ENCODE measurements at regions not wholly inside any gene's neighbourhood (a gene's known extent, or its start where the extent isn't known, plus 50 kb on each side); places are given as distances from the start of the nearest gene placed in this dataset.

DNA sequence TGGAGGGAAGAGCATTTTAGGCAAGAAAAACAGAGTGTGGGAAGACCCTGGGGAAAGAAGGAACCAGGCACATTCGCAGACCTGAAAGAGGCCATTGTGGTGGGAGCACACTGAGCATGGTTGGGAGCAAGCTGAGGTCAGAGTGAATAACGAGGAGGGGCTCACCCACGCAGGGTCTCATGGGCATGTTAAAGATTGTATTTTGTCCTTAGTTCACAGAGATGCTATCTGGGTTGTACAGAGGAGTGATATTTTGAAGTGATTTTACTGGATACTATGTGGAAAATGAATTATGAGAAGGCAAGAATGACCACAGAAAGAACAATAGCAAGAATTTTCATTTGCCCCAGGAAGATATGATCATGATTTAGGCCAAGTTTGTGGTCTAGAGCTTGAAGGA is 578.3 kb upstream of the NR5A2 start:
- TF ChIP-seq EGR1 (IDR thresholded peaks at IDR 0.05; ENCODE audit: borderline replicate concordance in 1 of 2, low read depth in 2 of 2, low read length in 2 of 2) (no peak), E4F1 (IDR thresholded peaks at IDR 0.05; ENCODE audit: borderline replicate concordance, partially characterized antibody) (no peak), ZBTB11 (CRISPR knock-in tag; IDR thresholded peaks at IDR 0.05) (no peak), TBL1XR1 (IDR thresholded peaks at IDR 0.05; ENCODE audit: low read depth, low read length) (no peak), POLR2AphosphoS5 (IDR thresholded peaks at IDR 0.05; ENCODE audit: low read length) (no peak), KAT2A (conservative IDR thresholded peaks at IDR 0.05; ENCODE audit: control insufficient read depth, low read depth, low read length) (no peak), PML (IDR thresholded peaks at IDR 0.05; ENCODE audit: low read length) (no peak)
- TF ChIP-seq, protein P1, sequence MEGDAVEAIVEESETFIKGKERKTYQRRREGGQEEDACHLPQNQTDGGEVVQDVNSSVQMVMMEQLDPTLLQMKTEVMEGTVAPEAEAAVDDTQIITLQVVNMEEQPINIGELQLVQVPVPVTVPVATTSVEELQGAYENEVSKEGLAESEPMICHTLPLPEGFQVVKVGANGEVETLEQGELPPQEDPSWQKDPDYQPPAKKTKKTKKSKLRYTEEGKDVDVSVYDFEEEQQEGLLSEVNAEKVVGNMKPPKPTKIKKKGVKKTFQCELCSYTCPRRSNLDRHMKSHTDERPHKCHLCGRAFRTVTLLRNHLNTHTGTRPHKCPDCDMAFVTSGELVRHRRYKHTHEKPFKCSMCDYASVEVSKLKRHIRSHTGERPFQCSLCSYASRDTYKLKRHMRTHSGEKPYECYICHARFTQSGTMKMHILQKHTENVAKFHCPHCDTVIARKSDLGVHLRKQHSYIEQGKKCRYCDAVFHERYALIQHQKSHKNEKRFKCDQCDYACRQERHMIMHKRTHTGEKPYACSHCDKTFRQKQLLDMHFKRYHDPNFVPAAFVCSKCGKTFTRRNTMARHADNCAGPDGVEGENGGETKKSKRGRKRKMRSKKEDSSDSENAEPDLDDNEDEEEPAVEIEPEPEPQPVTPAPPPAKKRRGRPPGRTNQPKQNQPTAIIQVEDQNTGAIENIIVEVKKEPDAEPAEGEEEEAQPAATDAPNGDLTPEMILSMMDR (IDR thresholded peaks at IDR 0.05 in 2 of 3, conservative IDR thresholded peaks at IDR 0.05 in 1 of 3; ENCODE audit: control insufficient read depth in 2 of 3, extremely low read depth in 1 of 3, insufficient read depth in 1 of 3, low read depth in 3 of 3, low read length in 3 of 3), result no peak
- TF ChIP-seq, protein P2, sequence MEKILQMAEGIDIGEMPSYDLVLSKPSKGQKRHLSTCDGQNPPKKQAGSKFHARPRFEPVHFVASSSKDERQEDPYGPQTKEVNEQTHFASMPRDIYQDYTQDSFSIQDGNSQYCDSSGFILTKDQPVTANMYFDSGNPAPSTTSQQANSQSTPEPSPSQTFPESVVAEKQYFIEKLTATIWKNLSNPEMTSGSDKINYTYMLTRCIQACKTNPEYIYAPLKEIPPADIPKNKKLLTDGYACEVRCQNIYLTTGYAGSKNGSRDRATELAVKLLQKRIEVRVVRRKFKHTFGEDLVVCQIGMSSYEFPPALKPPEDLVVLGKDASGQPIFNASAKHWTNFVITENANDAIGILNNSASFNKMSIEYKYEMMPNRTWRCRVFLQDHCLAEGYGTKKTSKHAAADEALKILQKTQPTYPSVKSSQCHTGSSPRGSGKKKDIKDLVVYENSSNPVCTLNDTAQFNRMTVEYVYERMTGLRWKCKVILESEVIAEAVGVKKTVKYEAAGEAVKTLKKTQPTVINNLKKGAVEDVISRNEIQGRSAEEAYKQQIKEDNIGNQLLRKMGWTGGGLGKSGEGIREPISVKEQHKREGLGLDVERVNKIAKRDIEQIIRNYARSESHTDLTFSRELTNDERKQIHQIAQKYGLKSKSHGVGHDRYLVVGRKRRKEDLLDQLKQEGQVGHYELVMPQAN (conservative IDR thresholded peaks at IDR 0.05), result no peak
- TF ChIP-seq, protein P3, sequence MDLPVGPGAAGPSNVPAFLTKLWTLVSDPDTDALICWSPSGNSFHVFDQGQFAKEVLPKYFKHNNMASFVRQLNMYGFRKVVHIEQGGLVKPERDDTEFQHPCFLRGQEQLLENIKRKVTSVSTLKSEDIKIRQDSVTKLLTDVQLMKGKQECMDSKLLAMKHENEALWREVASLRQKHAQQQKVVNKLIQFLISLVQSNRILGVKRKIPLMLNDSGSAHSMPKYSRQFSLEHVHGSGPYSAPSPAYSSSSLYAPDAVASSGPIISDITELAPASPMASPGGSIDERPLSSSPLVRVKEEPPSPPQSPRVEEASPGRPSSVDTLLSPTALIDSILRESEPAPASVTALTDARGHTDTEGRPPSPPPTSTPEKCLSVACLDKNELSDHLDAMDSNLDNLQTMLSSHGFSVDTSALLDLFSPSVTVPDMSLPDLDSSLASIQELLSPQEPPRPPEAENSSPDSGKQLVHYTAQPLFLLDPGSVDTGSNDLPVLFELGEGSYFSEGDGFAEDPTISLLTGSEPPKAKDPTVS (IDR thresholded peaks at IDR 0.05; ENCODE audit: low read depth, low read length), result no peak
- TF ChIP-seq, protein P4, sequence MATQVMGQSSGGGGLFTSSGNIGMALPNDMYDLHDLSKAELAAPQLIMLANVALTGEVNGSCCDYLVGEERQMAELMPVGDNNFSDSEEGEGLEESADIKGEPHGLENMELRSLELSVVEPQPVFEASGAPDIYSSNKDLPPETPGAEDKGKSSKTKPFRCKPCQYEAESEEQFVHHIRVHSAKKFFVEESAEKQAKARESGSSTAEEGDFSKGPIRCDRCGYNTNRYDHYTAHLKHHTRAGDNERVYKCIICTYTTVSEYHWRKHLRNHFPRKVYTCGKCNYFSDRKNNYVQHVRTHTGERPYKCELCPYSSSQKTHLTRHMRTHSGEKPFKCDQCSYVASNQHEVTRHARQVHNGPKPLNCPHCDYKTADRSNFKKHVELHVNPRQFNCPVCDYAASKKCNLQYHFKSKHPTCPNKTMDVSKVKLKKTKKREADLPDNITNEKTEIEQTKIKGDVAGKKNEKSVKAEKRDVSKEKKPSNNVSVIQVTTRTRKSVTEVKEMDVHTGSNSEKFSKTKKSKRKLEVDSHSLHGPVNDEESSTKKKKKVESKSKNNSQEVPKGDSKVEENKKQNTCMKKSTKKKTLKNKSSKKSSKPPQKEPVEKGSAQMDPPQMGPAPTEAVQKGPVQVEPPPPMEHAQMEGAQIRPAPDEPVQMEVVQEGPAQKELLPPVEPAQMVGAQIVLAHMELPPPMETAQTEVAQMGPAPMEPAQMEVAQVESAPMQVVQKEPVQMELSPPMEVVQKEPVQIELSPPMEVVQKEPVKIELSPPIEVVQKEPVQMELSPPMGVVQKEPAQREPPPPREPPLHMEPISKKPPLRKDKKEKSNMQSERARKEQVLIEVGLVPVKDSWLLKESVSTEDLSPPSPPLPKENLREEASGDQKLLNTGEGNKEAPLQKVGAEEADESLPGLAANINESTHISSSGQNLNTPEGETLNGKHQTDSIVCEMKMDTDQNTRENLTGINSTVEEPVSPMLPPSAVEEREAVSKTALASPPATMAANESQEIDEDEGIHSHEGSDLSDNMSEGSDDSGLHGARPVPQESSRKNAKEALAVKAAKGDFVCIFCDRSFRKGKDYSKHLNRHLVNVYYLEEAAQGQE (IDR thresholded peaks at IDR 0.05; ENCODE audit: low read depth, low read length), result no peak
